Stimulated activated CD8-positive, alpha-beta memory T cell treated with anti-CD3 and anti-CD28 coated beads, Interleukin-7, amount 100 ng/mL, for 4 hours (primary cell): ENCODE measurements at regions not wholly inside any gene's neighbourhood (a gene's known extent, or its start where the extent isn't known, plus 50 kb on each side); places are given as distances from the start of the nearest gene placed in this dataset.
"Not testable (repeated sequence)": the region's sequence is repeated elsewhere in the genome, so short reads cannot be mapped to it uniquely, and the experiment has no call there.

ENCODE experiments used
- DNase-seq, 2 donors: peaks; one replicate each; pipeline ENCODE4 v3.0.0-alpha.2; 2020; ENCODE audit warnings: low read depth in 2 of 2

GRCh38 chr16:56019274-56019673 lies 144.1 kb upstream of the CES5A start:
- DNase-seq, result no peak

- DNase-seq, result no peak
Measured at GRCh38 chr16:56013962-56014552, 138.9 kb upstream of the CES5A start.

- DNase-seq, result no peak
Measured at GRCh38 chr16:56012482-56012811, 137.3 kb upstream of the CES5A start.

- no peak for DNase-seq
Measured at GRCh38 chr16:56011808-56012481, 136.8 kb upstream of the CES5A start.

- DNase-seq, result no peak
Measured at GRCh38 chr16:56005958-56006357, 130.8 kb upstream of the CES5A start.

- DNase-seq, result no peak
Measured at GRCh38 chr16:55999683-56000082, 124.5 kb upstream of the CES5A start.

GRCh38 chr16:55993088-55993487 lies 117.9 kb upstream of the CES5A start:
- no peak for DNase-seq

GRCh38 chr16:55992551-55992950 lies 117.4 kb upstream of the CES5A start:
- no peak for DNase-seq

- no peak for DNase-seq
Measured at GRCh38 chr16:55991843-55992242, 116.7 kb upstream of the CES5A start.

- no peak for DNase-seq
Measured at GRCh38 chr16:55989569-55989907, 114.4 kb upstream of the CES5A start.

GRCh38 chr16:55988850-55989568 lies 113.8 kb upstream of the CES5A start:
- DNase-seq, result not testable (repeated sequence)

- no peak for DNase-seq
Measured at GRCh38 chr16:55988013-55988412, 112.8 kb upstream of the CES5A start.

GRCh38 chr16:55982597-55982996 lies 107.4 kb upstream of the CES5A start:
- no peak for DNase-seq

- DNase-seq, result no peak
Measured at GRCh38 chr16:55981557-55981956, 106.4 kb upstream of the CES5A start.

- no peak for DNase-seq
Measured at GRCh38 chr16:55976815-55977214, 101.6 kb upstream of the CES5A start.

- DNase-seq, result no peak
Measured at GRCh38 chr16:55971447-55971846, 96.3 kb upstream of the CES5A start.

GRCh38 chr16:55968221-55968620 lies 93.0 kb upstream of the CES5A start:
- DNase-seq, result no peak

- no peak for DNase-seq
Measured at GRCh38 chr16:55964923-55965475, 89.8 kb upstream of the CES5A start.

GRCh38 chr16:55955845-55956244 lies 80.7 kb upstream of the CES5A start:
- no peak for DNase-seq

GRCh38 chr16:55955424-55955823 lies 80.3 kb upstream of the CES5A start:
- DNase-seq, result no peak

- no peak for DNase-seq
Measured at GRCh38 chr16:55954906-55955305, 79.7 kb upstream of the CES5A start.

GRCh38 chr16:55949518-55949917 lies 74.3 kb upstream of the CES5A start:
- no peak for DNase-seq

- DNase-seq, result no peak
Measured at GRCh38 chr16:55948230-55948629, 73.1 kb upstream of the CES5A start.
